Glutamatergic neuron (in vitro differentiated cells): ENCODE measurements at regions not wholly inside any gene's neighbourhood (a gene's known extent, or its start where the extent isn't known, plus 50 kb on each side); places are given as distances from the start of the nearest gene placed in this dataset.
"Not testable (repeated sequence)": the region's sequence is repeated elsewhere in the genome, so short reads cannot be mapped to it uniquely, and the experiment has no call there.

ENCODE experiments used
- DNase-seq: peaks from one replicate; pipeline ENCODE4 v3.0.0; 2022
- H3K27ac Mint-ChIP-seq: one replicate; pipeline ENCODE4 v1.8.0; 2020; ENCODE audit warnings: mild to moderate bottlenecking, mixed read lengths, inconsistent platforms; ENCODE audit not compliant: unreplicated experiment
- H3K27me3 Mint-ChIP-seq: one replicate; pipeline ENCODE4 v1.8.0; 2020; ENCODE audit warnings: mild to moderate bottlenecking, moderate library complexity, mixed read lengths, inconsistent platforms; ENCODE audit not compliant: unreplicated experiment
- H3K36me3 Mint-ChIP-seq: one replicate; pipeline ENCODE4 v1.8.0; 2020; ENCODE audit warnings: mild to moderate bottlenecking, mixed read lengths, inconsistent platforms; ENCODE audit not compliant: unreplicated experiment
- H3K4me1 Mint-ChIP-seq: one replicate; pipeline ENCODE4 v1.8.0; 2020; ENCODE audit warnings: mild to moderate bottlenecking, low read depth, mixed read lengths, inconsistent platforms; ENCODE audit not compliant: unreplicated experiment
- H3K4me3 Mint-ChIP-seq: one replicate; pipeline ENCODE4 v1.8.0; 2020; ENCODE audit warnings: mild to moderate bottlenecking, mixed read lengths, inconsistent platforms; ENCODE audit not compliant: unreplicated experiment
- H3K9me3 Mint-ChIP-seq: one replicate; pipeline ENCODE4 v1.8.0; 2020; ENCODE audit warnings: mild to moderate bottlenecking, moderate library complexity, mixed read lengths, inconsistent platforms; ENCODE audit not compliant: unreplicated experiment
- TF ChIP-seq, protein P1 (sequence below): fragments of 200-600 bp; sonication (generic); IDR thresholded peaks from one replicate; pipeline ENCODE4 v1.5.0; 2021; ENCODE audit not compliant: partially characterized antibody, unreplicated experiment

DNA sequence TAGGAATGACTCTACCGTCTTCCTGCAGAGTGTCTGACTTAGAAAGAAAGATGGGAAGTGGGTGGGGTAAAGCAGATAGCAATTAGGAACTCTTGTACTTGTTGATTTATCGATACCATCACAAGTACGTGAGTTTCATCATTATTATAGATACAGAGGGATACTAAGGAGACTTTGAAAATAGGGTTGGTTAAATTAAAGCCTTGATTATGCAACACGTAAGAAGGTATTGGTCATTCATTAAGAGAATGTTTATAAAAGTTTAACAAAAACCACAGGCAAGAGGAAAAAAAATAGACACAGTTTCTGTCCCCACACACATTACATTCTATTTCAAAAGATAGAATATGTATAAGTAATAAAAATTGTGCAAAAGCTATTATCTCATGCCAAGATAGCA is 65.9 kb upstream of the UGT2B7 start:
- Mint-ChIP-seq H3K4me3 (no peak overlapping the region), H3K4me1 (no peaks in the 10 kb centered on the region), H3K27me3 (no peaks in the 10 kb centered on the region), H3K27ac (no peak overlapping the region), H3K36me3 (no peaks in the 10 kb centered on the region), H3K9me3 (no peaks in the 10 kb centered on the region)
- TF ChIP-seq, protein P1, sequence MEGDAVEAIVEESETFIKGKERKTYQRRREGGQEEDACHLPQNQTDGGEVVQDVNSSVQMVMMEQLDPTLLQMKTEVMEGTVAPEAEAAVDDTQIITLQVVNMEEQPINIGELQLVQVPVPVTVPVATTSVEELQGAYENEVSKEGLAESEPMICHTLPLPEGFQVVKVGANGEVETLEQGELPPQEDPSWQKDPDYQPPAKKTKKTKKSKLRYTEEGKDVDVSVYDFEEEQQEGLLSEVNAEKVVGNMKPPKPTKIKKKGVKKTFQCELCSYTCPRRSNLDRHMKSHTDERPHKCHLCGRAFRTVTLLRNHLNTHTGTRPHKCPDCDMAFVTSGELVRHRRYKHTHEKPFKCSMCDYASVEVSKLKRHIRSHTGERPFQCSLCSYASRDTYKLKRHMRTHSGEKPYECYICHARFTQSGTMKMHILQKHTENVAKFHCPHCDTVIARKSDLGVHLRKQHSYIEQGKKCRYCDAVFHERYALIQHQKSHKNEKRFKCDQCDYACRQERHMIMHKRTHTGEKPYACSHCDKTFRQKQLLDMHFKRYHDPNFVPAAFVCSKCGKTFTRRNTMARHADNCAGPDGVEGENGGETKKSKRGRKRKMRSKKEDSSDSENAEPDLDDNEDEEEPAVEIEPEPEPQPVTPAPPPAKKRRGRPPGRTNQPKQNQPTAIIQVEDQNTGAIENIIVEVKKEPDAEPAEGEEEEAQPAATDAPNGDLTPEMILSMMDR, result no peak
- no peak for DNase-seq

DNA sequence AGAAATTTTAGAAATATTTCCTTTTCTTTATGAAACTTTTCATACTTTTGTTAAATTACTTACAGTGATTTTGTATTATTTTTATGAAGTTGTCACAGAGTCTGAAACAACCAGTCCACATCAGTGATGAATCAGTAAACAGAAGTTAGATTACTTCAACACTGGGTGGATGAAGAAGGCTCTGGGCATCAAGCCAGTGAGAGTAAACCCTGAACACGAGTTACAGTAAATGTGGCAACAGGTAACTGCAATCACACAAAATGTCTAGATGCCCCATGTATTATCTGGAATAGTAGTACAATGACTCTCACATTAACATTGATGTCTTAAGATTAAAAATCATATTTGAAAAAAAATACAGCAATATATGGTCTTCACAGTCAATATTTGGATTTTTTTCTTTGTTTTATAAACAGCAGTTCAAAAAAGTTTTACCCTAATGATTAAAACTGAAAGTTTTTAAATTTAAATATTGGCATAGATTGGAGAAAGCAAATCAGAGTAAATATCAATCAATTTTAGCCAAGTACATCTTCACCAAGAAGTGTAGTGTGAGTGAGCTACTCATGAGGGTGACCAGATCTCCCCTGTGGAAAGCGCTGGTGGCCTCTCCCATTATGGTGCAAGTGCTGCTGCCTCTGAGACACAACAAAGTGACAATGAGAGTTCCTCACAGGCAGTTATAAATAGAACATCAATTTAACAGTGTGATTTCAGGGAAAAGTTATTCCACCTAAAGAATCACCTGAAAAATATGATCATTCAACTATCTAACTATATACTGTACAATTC is 63.2 kb upstream of the UGT2B7 start:
- TF ChIP-seq, protein P1, result no peak
- Mint-ChIP-seq H3K27ac (no peak overlapping the region), H3K4me1 (no peaks in the 10 kb centered on the region)

DNA sequence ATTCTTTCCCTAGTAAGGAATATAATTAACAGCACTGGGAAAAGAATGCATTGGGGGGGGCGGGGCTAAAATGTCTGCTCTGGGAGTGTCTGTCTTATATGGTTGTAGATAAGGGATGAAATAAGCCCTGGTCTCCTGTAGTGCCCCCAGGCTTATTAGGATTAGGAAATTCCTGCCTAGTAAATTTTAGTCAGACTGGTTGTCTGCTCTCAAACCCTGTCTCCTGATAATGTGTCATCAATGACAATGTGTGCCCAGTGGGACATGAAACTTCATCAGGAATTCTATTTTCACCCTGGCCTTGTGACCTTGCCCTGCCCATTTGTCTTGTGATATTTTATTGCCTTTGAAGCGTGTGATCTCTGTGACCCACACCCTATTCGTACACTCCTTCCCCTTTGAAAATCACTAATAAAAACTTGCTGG is 61.9 kb upstream of the UGT2B7 start:
- not testable (repeated sequence) for H3K36me3 Mint-ChIP-seq, H3K27me3 Mint-ChIP-seq, H3K9me3 Mint-ChIP-seq, DNase-seq, H3K4me1 Mint-ChIP-seq, H3K27ac Mint-ChIP-seq, H3K4me3 Mint-ChIP-seq

More for the DNA sequence above, 63.2 kb upstream of the UGT2B7 start:
- no peak for DNase-seq
- Mint-ChIP-seq H3K36me3 (no peaks in the 10 kb centered on the region), H3K9me3 (no peaks in the 10 kb centered on the region), H3K27me3 (no peaks in the 10 kb centered on the region), H3K4me3 (no peak overlapping the region)

DNA sequence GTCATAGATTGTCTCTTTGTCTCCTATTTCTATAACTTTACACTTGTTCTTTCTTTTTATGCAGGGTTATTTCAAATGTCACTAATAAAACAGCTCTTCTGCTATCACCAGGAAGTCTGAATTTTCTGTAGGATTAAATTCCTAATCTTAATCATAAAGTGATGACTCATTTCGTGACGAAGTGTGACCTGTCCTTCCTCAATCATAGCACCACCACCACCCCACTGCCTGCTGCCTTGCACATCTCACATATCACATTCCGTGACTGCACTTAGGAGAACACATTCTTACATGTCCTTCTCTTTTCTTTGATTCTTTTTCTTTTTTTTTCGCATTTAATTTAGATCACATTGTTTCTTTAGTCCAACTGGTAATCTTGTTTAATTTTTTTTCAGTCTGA is 57.7 kb upstream of the UGT2B7 start:
- Mint-ChIP-seq H3K4me3 (no peak overlapping the region), H3K27ac (no peak overlapping the region), H3K27me3 (no peaks in the 10 kb centered on the region), H3K36me3 (no peaks in the 10 kb centered on the region), H3K9me3 (no peaks in the 10 kb centered on the region), H3K4me1 (no peaks in the 10 kb centered on the region)
- DNase-seq, result no peak
- TF ChIP-seq, protein P1, result no peak

DNA sequence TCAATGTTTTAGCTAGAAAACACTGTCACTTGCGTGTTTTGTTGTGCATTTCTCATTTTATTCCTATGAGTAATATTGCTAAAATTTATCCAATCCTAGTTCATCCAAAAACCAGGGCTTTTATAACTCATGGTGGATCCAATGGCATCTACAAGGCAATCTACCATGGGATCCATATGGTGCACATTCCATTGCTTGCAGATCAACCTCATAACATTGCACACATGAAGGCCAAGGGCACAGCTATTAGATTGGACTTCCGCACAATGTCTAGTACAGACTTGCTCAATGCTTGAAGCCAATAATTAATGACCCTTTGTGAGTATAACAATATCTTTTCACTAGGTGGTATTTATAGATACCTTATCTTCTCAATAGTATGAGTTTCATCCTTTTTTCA is 57.2 kb upstream of the UGT2B7 start:
- Mint-ChIP-seq H3K27ac (no peak overlapping the region), H3K9me3 (no peaks in the 10 kb centered on the region), H3K27me3 (no peaks in the 10 kb centered on the region), H3K4me1 (no peaks in the 10 kb centered on the region), H3K36me3 (no peaks in the 10 kb centered on the region), H3K4me3 (no peak overlapping the region)
- DNase-seq, result no peak
- TF ChIP-seq, protein P1, result no peak
